Kidney (tissue), 13 donors: ENCODE measurements at regions not wholly inside any gene's neighbourhood (a gene's known extent, or its start where the extent isn't known, plus 50 kb on each side); places are given as distances from the start of the nearest gene placed in this dataset.

ENCODE experiments used
- DNase-seq, 5 donors: peaks; one replicate each; pipeline ENCODE4 v3.0.0-alpha.2; 2013 to 2020
- FAIRE-seq: peaks from 2 replicates; lab custom pipeline; 2012; peaks lifted over from hg19 to GRCh38; lab: Jason Lieb, UNC
- H3K27ac ChIP-seq, 2 donors: one replicate each; pipeline ENCODE4 v1.7.0; 2013; ENCODE audit warnings: low read depth in 2 of 2, low read length in 2 of 2, inconsistent platforms in 1 of 2
- H3K27me3 ChIP-seq: one replicate; pipeline ENCODE4 v1.7.1; 2013; ENCODE audit warnings: low read length, inconsistent platforms; ENCODE audit not compliant: control insufficient read depth, insufficient read depth
- H3K36me3 ChIP-seq, 3 donors: one replicate each; pipeline versions ENCODE4 v1.7.0 to v1.7.1; 2013; ENCODE audit warnings: low read length in 3 of 3, control low read depth in 1 of 3, inconsistent platforms in 1 of 3; ENCODE audit not compliant: insufficient read depth in 3 of 3, control insufficient read depth in 2 of 3
- H3K4me1 ChIP-seq, 3 donors: one replicate each; pipeline versions ENCODE4 v1.7.0 to v1.7.1; 2013; ENCODE audit warnings: low read length in 3 of 3, inconsistent platforms in 1 of 3, low read depth in 1 of 3; ENCODE audit not compliant: control insufficient read depth in 2 of 3, insufficient read depth in 2 of 3
- H3K4me3 ChIP-seq, 3 donors: one replicate each; pipeline versions ENCODE4 v1.7.0 to v1.8.1; 2013; ENCODE audit warnings: low read length in 3 of 3, control low read depth in 1 of 3, inconsistent platforms in 1 of 3
- H3K9ac ChIP-seq, 3 donors: one replicate each; pipeline versions ENCODE4 v1.7.0 to v1.7.1; 2013; ENCODE audit warnings: low read length in 3 of 3, control low read depth in 1 of 3, inconsistent platforms in 1 of 3
- H3K9me3 ChIP-seq, 3 donors: one replicate each; pipeline versions ENCODE4 v1.7.0 to v1.7.1; 2013; ENCODE audit warnings: low read length in 3 of 3, control low read depth in 1 of 3, inconsistent platforms in 1 of 3; ENCODE audit not compliant: control insufficient read depth in 2 of 3, insufficient read depth in 1 of 3
- CTCF ChIP-seq: IDR thresholded peaks from 3 replicates; pipeline ENCODE4 v1.5.1; 2012; ENCODE audit warnings: mild to moderate bottlenecking, moderate library complexity, borderline replicate concordance; ENCODE audit not compliant: insufficient read depth; ENCODE audit errors: extremely low read depth
- intact Hi-C: fragments of 100-400 bp; cut with DNase I; formaldehyde crosslinking; loops from one replicate; pipeline ENCODE4 v1.11.1; 2022
- donor health status: control.
- donor health status: control.
- donor health status: control.
- donor health status: control.
- donor health status: control.
- donor health status: DM: yes; HTN: yes; CAD: no.
- donor health status: Normal renal cell carcinoma (clear cell type).

- H3K4me1 ChIP-seq: no peaks in the 10 kb centered on the region
- H3K9me3 ChIP-seq: no peaks in the 10 kb centered on the region
- no peak for TF ChIP-seq CTCF
- H3K27me3 ChIP-seq: no peaks in the 10 kb centered on the region
- no peaks in the 10 kb centered on the region for H3K36me3 ChIP-seq
- no peak overlapping the region for H3K9ac ChIP-seq
- no peak for DNase-seq
- H3K4me3 ChIP-seq: no peak overlapping the region
- H3K27ac ChIP-seq: no peak overlapping the region
- intact Hi-C loops: no loop called here
- FAIRE-seq: no peak
These were observed 149.9 kb downstream of the SST start for GRCh38 chr3:187520027-187520945.

- DNase-seq (no peak), FAIRE-seq (no peak)
- intact Hi-C loops: no loop called here
These were observed 150.7 kb downstream of the SST start for GRCh38 chr3:187519428-187519890.

GRCh38 chr3:187518616-187519015 lies 150.4 kb downstream of the RTP4 start:
- no peaks in the 10 kb centered on the region for H3K27me3 ChIP-seq
- intact Hi-C loops: no loop called here
- TF ChIP-seq CTCF: no peak
- no peaks in the 10 kb centered on the region for H3K36me3 ChIP-seq
- FAIRE-seq (no peak), DNase-seq (no peak)
- no peak overlapping the region for H3K27ac ChIP-seq
- no peak overlapping the region for H3K4me3 ChIP-seq
- no peak overlapping the region for H3K9ac ChIP-seq
- no peaks in the 10 kb centered on the region for H3K9me3 ChIP-seq
- H3K4me1 ChIP-seq: no peaks in the 10 kb centered on the region

More at GRCh38 chr3:187519428-187519890, 150.7 kb downstream of the SST start:
- H3K9ac ChIP-seq: no peak overlapping the region
- no peak overlapping the region for H3K27ac ChIP-seq
- no peaks in the 10 kb centered on the region for H3K36me3 ChIP-seq
- H3K27me3 ChIP-seq: no peaks in the 10 kb centered on the region
- no peaks in the 10 kb centered on the region for H3K9me3 ChIP-seq
- H3K4me1 ChIP-seq: no peaks in the 10 kb centered on the region
- no peak overlapping the region for H3K4me3 ChIP-seq
- TF ChIP-seq CTCF: no peak
